GM12878 (cell line): ENCODE measurements at regions not wholly inside any gene's neighbourhood (a gene's known extent, or its start where the extent isn't known, plus 50 kb on each side); places are given as distances from the start of the nearest gene placed in this dataset.

Experiments
- ATAC-seq: fragments of 200-7000 bp; cut with Tn5 transposase; 3 replicates; pipeline ENCODE4 v1.9.1; 2020; ENCODE audit warnings: mild to moderate bottlenecking, moderate library complexity
- BruUV-seq: library from RNA; stranded (reverse); fragments of 400-500 nt; replicated peaks from 2 replicates; lab custom pipeline; 2021; lab: Mats Ljungman, UMichigan
- CTCF ChIA-PET: fragments of 300-600 bp; sonication (Branson Sonifier 250); formaldehyde crosslinking; extraction: SDS; loops from one replicate; lab custom pipeline; 2021; ENCODE audit warnings: inconsistent platforms; lab: Yijun Ruan, JAX
- POLR2A ChIA-PET: fragments of 350-600 bp; formaldehyde crosslinking; extraction: SDS; loops from one replicate; lab custom pipeline; 2021; ENCODE audit warnings: inconsistent platforms; lab: Charles Lee
- RAD21 ChIA-PET: fragments of 300-600 bp; sonication (Branson Sonifier 250); formaldehyde crosslinking; loops from one replicate; lab custom pipeline; 2023; ENCODE audit warnings: antibody characterized with exemption; ENCODE audit not compliant: unreplicated experiment; lab: Charles Lee
- SMC1A ChIA-PET: fragments of 300-600 bp; sonication (Branson Sonifier 250); formaldehyde crosslinking; loops from one replicate; lab custom pipeline; 2023; ENCODE audit not compliant: unreplicated experiment, uncharacterized antibody; lab: Charles Lee
- DNase-seq: peaks from one replicate; pipeline ENCODE4 v3.0.0-alpha.2; 2011; ENCODE audit warnings: low read depth, low spot score
- FAIRE-seq: peaks from 3 replicates; lab custom pipeline; 2011; peaks lifted over from hg19 to GRCh38; lab: Jason Lieb, UNC
- H2AFZ ChIP-seq: 2 replicates; pipeline ENCODE4 v1.6.0; 2011; ENCODE audit warnings: low read depth, low read length, control low read depth; ENCODE audit not compliant: control insufficient read depth
- H3K27ac ChIP-seq: 2 replicates; pipeline ENCODE4 v1.5.1; 2011; ENCODE audit warnings: control low read depth; ENCODE audit not compliant: control insufficient read depth, insufficient read depth
- H3K27me3 ChIP-seq, 2 experiments: replicated peaks in 1 of 2; 2 replicates each; pipeline versions ENCODE4 v1.6.0 to v1.6.1; 2011; ENCODE audit warnings: low read length in 1 of 2; ENCODE audit not compliant: control insufficient read depth in 2 of 2, insufficient read depth in 2 of 2
- H3K36me3 ChIP-seq, 2 experiments: 2 replicates each; pipeline ENCODE4 v1.5.1; 2011; ENCODE audit warnings: low read length in 1 of 2; ENCODE audit not compliant: control insufficient read depth in 2 of 2, insufficient read depth in 2 of 2
- H3K4me1 ChIP-seq: 2 replicates; pipeline ENCODE4 v1.6.1; 2011; ENCODE audit warnings: mild to moderate bottlenecking, low read length, moderate library complexity, mixed read lengths; ENCODE audit not compliant: control insufficient read depth, insufficient read depth
- H3K4me2 ChIP-seq: 2 replicates; pipeline ENCODE4 v1.6.0; 2011; ENCODE audit warnings: control low read depth; ENCODE audit not compliant: control insufficient read depth, insufficient read depth
- H3K4me3 ChIP-seq: fragments of 200-600 bp; sonication (generic); 2 replicates; pipeline ENCODE4 v1.5.1; 2016
- H3K79me2 ChIP-seq: 2 replicates; pipeline ENCODE4 v1.6.0; 2011; ENCODE audit warnings: low read length; ENCODE audit not compliant: control insufficient read depth, insufficient read depth
- H3K9ac ChIP-seq: 2 replicates; pipeline ENCODE4 v1.8.0; 2011; ENCODE audit warnings: low read length, control low read depth, mixed read lengths; ENCODE audit not compliant: control insufficient read depth, insufficient read depth
- H3K9me3 ChIP-seq: replicated peaks from 3 replicates; pipeline ENCODE4 v1.5.1; 2011; ENCODE audit warnings: mild to moderate bottlenecking, low read length; ENCODE audit not compliant: control insufficient read depth, insufficient read depth
- H4K20me1 ChIP-seq: 2 replicates; pipeline ENCODE4 v1.6.0; 2011; ENCODE audit not compliant: control insufficient read depth, insufficient read depth
- CBX5 ChIP-seq: sonication (generic); IDR thresholded peaks from 2 replicates; pipeline ENCODE4 v1.6.1; 2016; ENCODE audit warnings: low read depth, moderate library complexity, mild to moderate bottlenecking, inconsistent platforms
- EZH2 ChIP-seq: IDR thresholded peaks from 2 replicates; pipeline ENCODE4 v1.6.1; 2012; ENCODE audit warnings: low read depth, mild to moderate bottlenecking, control low read depth, inconsistent platforms, low read length, borderline replicate concordance; ENCODE audit not compliant: control insufficient read depth
- FOS ChIP-seq: IDR thresholded peaks from 3 replicates; pipeline ENCODE4 v1.6.1; 2011; ENCODE audit warnings: borderline replicate concordance; ENCODE audit not compliant: insufficient read length; ENCODE audit errors: extremely low read depth
- HDGF ChIP-seq: fragments of 450-650 bp; IDR thresholded peaks from 2 replicates; pipeline ENCODE4 v1.6.1; 2016; ENCODE audit warnings: antibody characterized with exemption
- IKZF1 ChIP-seq: fragments of 450-650 bp; conservative IDR thresholded peaks from 2 replicates; pipeline ENCODE4 v1.6.1; 2017; ENCODE audit warnings: antibody characterized with exemption, mild to moderate bottlenecking
- IKZF2 ChIP-seq, 2 experiments: fragments of 450-650 bp; IDR thresholded peaks; 2 replicates each; pipeline ENCODE4 v1.6.1; 2017; ENCODE audit warnings: mild to moderate bottlenecking in 2 of 2, moderate library complexity in 2 of 2
- MXI1 ChIP-seq: fragments of 150-350 bp; IDR thresholded peaks from 2 replicates; pipeline ENCODE4 v1.6.1; 2011; ENCODE audit warnings: low read depth, mild to moderate bottlenecking, inconsistent platforms, low read length, improper control_type of control experiment
- MYC ChIP-seq: IDR thresholded peaks from 2 replicates; pipeline ENCODE4 v1.6.1; 2011; ENCODE audit warnings: mild to moderate bottlenecking, low read length, moderate library complexity, inconsistent platforms; ENCODE audit not compliant: insufficient read depth, insufficient replicate concordance, insufficient read length, severe bottlenecking
- PAX5 ChIP-seq: IDR thresholded peaks from 2 replicates; pipeline ENCODE4 v1.6.1; 2011; ENCODE audit warnings: low read depth, low read length, borderline replicate concordance
- RBBP5 ChIP-seq: fragments of 200-600 bp; sonication (generic); conservative IDR thresholded peaks from 2 replicates; pipeline ENCODE4 v1.6.1; 2016
- WRNIP1 ChIP-seq: IDR thresholded peaks from 2 replicates; pipeline ENCODE4 v1.6.1; 2011; ENCODE audit warnings: low read depth, low read length, improper control_type of control experiment, borderline replicate concordance
- WGBS: methylation state at CpG from one replicate; pipeline ENCODE4 v1.1.6; 2016; ENCODE audit warnings: low lambda C conversion rate; ENCODE audit not compliant: insufficient replicate concordance, insufficient coverage; ENCODE audit errors: missing lambda C conversion rate; 5-methylcytosine and 5-hydroxymethylcytosine counted together
- in situ Hi-C: fragments of 300-500 bp; cut with MboI; formaldehyde crosslinking; loops from 9 replicates; pipeline ENCODE4 v1.14.3; 2018; ENCODE audit warnings: mixed read lengths
- intact Hi-C: fragments of 100-400 bp; cut with micrococcal nuclease; formaldehyde crosslinking; loops from one replicate; pipeline ENCODE4 v1.14.2; 2022; ENCODE audit not compliant: unreplicated experiment
- TF ChIP-seq, protein P1 (sequence below): fragments of 450-650 bp; IDR thresholded peaks from 2 replicates; pipeline ENCODE4 v1.6.1; 2018; ENCODE audit warnings: mild to moderate bottlenecking, low read depth, moderate library complexity; ENCODE audit not compliant: partially characterized antibody
- TF ChIP-seq, protein P2 (sequence below): IDR thresholded peaks from 2 replicates; pipeline ENCODE4 v1.6.1; 2011; ENCODE audit warnings: low read depth, mild to moderate bottlenecking, low read length, moderate library complexity, borderline replicate concordance; ENCODE audit errors: extremely low read depth
- TF ChIP-seq, protein P3 (sequence below): fragments of 450-650 bp; IDR thresholded peaks from 2 replicates; pipeline ENCODE4 v1.6.1; 2014; ENCODE audit warnings: mild to moderate bottlenecking

DNA sequence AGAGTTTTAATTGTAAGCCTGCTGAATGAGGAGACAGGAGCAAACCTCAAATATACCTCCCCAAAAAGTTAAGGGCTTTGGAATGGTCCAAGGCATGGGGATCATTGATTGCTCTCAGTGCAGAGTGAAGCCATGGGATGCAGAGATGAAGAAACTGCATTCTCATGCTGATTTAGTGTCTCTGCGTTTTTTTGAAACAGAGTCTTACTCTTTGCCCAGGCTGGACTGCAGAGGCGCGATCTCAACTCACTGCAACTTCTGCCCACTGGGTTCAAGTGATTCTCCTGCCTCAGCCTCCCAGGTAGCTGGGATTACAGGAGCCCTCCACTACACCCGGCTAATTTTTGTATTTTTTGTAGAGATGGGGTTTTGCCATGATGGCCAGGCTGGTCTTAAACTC, 99.3 kb upstream of the ETV3 start (continued):
- TF ChIP-seq, protein P1, sequence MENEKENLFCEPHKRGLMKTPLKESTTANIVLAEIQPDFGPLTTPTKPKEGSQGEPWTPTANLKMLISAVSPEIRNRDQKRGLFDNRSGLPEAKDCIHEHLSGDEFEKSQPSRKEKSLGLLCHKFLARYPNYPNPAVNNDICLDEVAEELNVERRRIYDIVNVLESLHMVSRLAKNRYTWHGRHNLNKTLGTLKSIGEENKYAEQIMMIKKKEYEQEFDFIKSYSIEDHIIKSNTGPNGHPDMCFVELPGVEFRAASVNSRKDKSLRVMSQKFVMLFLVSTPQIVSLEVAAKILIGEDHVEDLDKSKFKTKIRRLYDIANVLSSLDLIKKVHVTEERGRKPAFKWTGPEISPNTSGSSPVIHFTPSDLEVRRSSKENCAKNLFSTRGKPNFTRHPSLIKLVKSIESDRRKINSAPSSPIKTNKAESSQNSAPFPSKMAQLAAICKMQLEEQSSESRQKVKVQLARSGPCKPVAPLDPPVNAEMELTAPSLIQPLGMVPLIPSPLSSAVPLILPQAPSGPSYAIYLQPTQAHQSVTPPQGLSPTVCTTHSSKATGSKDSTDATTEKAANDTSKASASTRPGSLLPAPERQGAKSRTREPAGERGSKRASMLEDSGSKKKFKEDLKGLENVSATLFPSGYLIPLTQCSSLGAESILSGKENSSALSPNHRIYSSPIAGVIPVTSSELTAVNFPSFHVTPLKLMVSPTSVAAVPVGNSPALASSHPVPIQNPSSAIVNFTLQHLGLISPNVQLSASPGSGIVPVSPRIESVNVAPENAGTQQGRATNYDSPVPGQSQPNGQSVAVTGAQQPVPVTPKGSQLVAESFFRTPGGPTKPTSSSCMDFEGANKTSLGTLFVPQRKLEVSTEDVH: no peak
- TF ChIP-seq IKZF2 (IDR thresholded peaks at IDR 0.05): no peak
- TF ChIP-seq WRNIP1: no peak
- no peak for TF ChIP-seq MYC
- TF ChIP-seq PAX5: no peak
- TF ChIP-seq MXI1: no peak

DNA sequence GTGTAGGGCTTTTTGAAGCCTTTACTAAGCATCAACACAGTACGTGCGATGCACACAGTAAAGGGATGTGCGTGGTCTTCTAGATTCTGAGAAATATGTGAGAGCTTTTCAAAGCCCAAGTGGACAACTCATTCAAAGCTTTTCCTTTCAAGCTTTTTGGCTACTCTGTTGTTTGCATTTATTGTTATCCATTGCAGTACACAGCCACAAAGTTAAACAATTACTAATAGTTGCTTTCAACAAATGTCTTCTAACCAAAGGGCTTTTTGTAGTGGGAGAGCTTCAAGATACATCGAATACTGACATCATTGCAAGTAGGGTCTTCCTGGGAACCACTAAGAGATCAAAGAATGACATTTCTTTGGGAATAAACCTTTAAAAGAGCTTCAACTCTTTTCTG, 97.9 kb upstream of the ETV3 start:
- no peaks in the 10 kb centered on the region for H3K79me2 ChIP-seq
- DNase-seq (no peak), ATAC-seq (no peak)
- H3K4me1 ChIP-seq: no peaks in the 10 kb centered on the region
- no peaks in the 10 kb centered on the region for H4K20me1 ChIP-seq
- H3K36me3 ChIP-seq: no peaks in the 10 kb centered on the region
- peaks cover 0 to 4% of the 10 kb centered on the region in 2 experiments; a peak in 1 of 4 replicates for H3K27me3 ChIP-seq
- H3K9me3 ChIP-seq: no peaks in the 10 kb centered on the region; the same call in 2 of the 3 replicates
- TF ChIP-seq, protein P2, sequence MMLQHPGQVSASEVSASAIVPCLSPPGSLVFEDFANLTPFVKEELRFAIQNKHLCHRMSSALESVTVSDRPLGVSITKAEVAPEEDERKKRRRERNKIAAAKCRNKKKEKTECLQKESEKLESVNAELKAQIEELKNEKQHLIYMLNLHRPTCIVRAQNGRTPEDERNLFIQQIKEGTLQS: no peak
- TF ChIP-seq HDGF: no peak
- TF ChIP-seq FOS: no peak
- TF ChIP-seq, protein P3, sequence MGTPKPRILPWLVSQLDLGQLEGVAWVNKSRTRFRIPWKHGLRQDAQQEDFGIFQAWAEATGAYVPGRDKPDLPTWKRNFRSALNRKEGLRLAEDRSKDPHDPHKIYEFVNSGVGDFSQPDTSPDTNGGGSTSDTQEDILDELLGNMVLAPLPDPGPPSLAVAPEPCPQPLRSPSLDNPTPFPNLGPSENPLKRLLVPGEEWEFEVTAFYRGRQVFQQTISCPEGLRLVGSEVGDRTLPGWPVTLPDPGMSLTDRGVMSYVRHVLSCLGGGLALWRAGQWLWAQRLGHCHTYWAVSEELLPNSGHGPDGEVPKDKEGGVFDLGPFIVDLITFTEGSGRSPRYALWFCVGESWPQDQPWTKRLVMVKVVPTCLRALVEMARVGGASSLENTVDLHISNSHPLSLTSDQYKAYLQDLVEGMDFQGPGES: no peak
- no peak for TF ChIP-seq EZH2
- TF ChIP-seq IKZF1: no peak
- TF ChIP-seq PAX5: no peak
- no peak for TF ChIP-seq RBBP5
- TF ChIP-seq CBX5: no peak
- TF ChIP-seq, all 136 proteins: peak for 0
- FAIRE-seq: no peak
- Histone ChIP-seq H3K4me3 (no peak overlapping the region), H2AFZ (no peak overlapping the region), H3K4me2 (no peak overlapping the region), H3K9ac (no peak overlapping the region), H3K27ac (no peak overlapping the region)
- intact Hi-C loops: no loop called here
- in situ Hi-C loops: no loop called here
- BruUV-seq: no TSS peak
- CTCF ChIA-PET: interaction anchor here (0.8 to 1.4 kb wide), 2 partner anchors 19 to 64 kb away, joined by 4 to 5 read pairs; no protein-coding TSS in a partner anchor
- RAD21 ChIA-PET: interaction anchor here (0.8 kb wide), 1 partner anchor 75 kb away, joined by 3 read pairs; no protein-coding TSS in a partner anchor
- SMC1A ChIA-PET: interaction anchor here (1.0 to 1.8 kb wide), 4 partner anchors 10 to 71 kb away, joined by 3 to 5 read pairs (median 4); no protein-coding TSS in a partner anchor
- WGBS: 55% methylated on average over 4 of the region's 4 CpGs
- POLR2A ChIA-PET: no interaction called here
